ENCODE measurements at regions not wholly inside any gene's neighbourhood (a gene's known extent, or its start where the extent isn't known, plus 50 kb on each side); places are given as distances from the start of the nearest gene placed in this dataset.
A peak's percentile ranks its signal among the peaks of the same experiment; 100 is the strongest.

DNA sequence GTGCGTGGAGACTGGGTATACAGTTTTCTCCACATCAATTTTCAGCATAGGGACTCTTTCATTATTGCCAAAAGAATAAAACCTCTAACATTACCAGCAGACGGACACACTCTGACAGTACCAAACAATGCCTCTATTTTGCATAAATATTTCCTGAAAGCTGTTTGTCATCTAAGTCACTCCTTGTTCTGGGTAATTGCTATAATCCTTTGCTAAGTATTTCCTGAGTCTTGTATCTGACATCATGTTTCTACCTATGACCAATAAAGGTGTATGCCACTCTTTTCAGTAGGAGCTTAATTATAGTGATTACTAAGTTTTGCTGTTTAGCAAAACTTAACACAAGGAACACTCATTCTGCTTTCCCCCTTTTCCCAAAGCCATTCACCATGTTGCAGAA lies 886.5 kb downstream of the SLITRK6 start:
- no peak overlapping the region for H3K27ac ChIP-seq
- no peaks in the 10 kb centered on the region for H3F3A ChIP-seq (ENCODE audit: insufficient read depth, low read depth)
- H2AFZ ChIP-seq = 0 out of 2 replicates have a peak overlapping the region, but pooled peaks have one; percentile 13
- intact Hi-C loops (cut with micrococcal nuclease; ENCODE audit: unreplicated experiment) = no loop called here
- H3K4me2 ChIP-seq = no peak overlapping the region
- no peaks in the 10 kb centered on the region for H3K9me2 ChIP-seq (ENCODE audit: insufficient read depth)
- H3K79me2 ChIP-seq (ENCODE audit: low read depth) = no peaks in the 10 kb centered on the region
- no peaks in the 10 kb centered on the region for H3K4me1 ChIP-seq (replicated peaks; ENCODE audit: insufficient read depth)
- TF ChIP-seq, protein P1, sequence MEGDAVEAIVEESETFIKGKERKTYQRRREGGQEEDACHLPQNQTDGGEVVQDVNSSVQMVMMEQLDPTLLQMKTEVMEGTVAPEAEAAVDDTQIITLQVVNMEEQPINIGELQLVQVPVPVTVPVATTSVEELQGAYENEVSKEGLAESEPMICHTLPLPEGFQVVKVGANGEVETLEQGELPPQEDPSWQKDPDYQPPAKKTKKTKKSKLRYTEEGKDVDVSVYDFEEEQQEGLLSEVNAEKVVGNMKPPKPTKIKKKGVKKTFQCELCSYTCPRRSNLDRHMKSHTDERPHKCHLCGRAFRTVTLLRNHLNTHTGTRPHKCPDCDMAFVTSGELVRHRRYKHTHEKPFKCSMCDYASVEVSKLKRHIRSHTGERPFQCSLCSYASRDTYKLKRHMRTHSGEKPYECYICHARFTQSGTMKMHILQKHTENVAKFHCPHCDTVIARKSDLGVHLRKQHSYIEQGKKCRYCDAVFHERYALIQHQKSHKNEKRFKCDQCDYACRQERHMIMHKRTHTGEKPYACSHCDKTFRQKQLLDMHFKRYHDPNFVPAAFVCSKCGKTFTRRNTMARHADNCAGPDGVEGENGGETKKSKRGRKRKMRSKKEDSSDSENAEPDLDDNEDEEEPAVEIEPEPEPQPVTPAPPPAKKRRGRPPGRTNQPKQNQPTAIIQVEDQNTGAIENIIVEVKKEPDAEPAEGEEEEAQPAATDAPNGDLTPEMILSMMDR (conservative IDR thresholded peaks at IDR 0.05) = no peak
- no peak for TF ChIP-seq EZH2 (IDR thresholded peaks at IDR 0.05; ENCODE audit: low read depth)
- CTCF ChIA-PET = no interaction called here
- BruUV-seq (replicated peaks) = no TSS peak
- no peaks in the 10 kb centered on the region for H3K27me3 ChIP-seq (ENCODE audit: insufficient read depth, low read depth)
- no peaks in the 10 kb centered on the region for H3K36me3 ChIP-seq (ENCODE audit: low read depth)
- H3K4me3 ChIP-seq = no peak overlapping the region
- DNase-seq = no peak
- no peaks in the 10 kb centered on the region for H3K9me3 ChIP-seq (ENCODE audit: insufficient read depth, low read depth)
- POLR2A ChIA-PET (ENCODE audit: unreplicated experiment) = no interaction called here
- H4K20me1 ChIP-seq (ENCODE audit: insufficient read depth) = no peaks in the 10 kb centered on the region

DNA sequence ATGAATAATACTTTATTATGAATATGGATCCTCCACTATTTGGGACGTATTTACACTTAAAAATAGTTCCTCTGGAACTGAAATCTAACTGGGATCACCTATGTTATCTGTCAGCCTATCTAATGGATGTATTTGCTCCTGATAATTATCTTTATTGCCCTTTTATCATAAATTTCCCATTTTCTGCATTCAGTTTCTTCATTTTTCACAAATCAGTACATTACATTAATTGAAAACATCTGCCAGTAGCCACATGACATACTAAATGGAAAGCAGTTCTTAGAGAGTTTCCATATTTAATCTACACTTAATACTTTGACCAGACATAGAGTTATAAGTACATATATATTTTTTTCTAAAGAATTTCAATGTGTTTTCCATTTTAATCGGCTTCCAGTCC lies 888.8 kb downstream of the SLITRK6 start:
- no peak overlapping the region for H2AFZ ChIP-seq

DNA sequence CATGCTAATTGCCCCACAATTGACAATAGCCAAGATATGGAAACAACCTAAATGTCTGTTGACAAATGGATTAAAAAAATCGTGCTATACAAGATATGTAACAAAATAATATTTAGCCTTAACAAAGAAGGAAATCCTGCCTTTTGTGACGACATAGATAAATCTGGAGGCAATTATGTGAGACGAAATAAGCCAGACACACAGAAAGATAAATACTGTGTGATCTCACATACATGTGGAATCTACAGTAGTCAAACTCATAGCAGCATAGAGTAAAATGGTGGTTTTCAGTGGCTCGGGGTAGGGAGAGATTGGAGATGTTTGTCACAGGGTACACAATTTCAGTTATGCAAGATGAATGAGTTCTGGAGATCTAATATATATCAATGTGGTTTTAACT lies 895.8 kb downstream of the SLITRK6 start:
- no peak overlapping the region for H2AFZ ChIP-seq
- H3K4me1 ChIP-seq (replicated peaks; ENCODE audit: insufficient read depth) = no peaks in the 10 kb centered on the region
- POLR2A ChIA-PET (ENCODE audit: unreplicated experiment) = no interaction called here
- H3K27ac ChIP-seq = no peak overlapping the region
- no peaks in the 10 kb centered on the region for H3K9me2 ChIP-seq (ENCODE audit: insufficient read depth)
- intact Hi-C loops (cut with micrococcal nuclease; ENCODE audit: unreplicated experiment) = no loop called here
- no peaks in the 10 kb centered on the region for H3K27me3 ChIP-seq (ENCODE audit: insufficient read depth, low read depth)
- DNase-seq = no peak
- no peak overlapping the region for H3K4me3 ChIP-seq
- no peak overlapping the region for H3K4me2 ChIP-seq
- TF ChIP-seq EZH2 (IDR thresholded peaks at IDR 0.05; ENCODE audit: low read depth) = no peak
- TF ChIP-seq, protein P1 (conservative IDR thresholded peaks at IDR 0.05) = no peak
- no peaks in the 10 kb centered on the region for H4K20me1 ChIP-seq (ENCODE audit: insufficient read depth)
- no peaks in the 10 kb centered on the region for H3K36me3 ChIP-seq (ENCODE audit: low read depth)
- H3F3A ChIP-seq (ENCODE audit: insufficient read depth, low read depth) = no peaks in the 10 kb centered on the region
- H3K9me3 ChIP-seq (ENCODE audit: insufficient read depth, low read depth) = no peaks in the 10 kb centered on the region
- no peaks in the 10 kb centered on the region for H3K79me2 ChIP-seq (ENCODE audit: low read depth)
- no TSS peak for BruUV-seq (replicated peaks)
- CTCF ChIA-PET = no interaction called here

More for the DNA sequence above, 888.8 kb downstream of the SLITRK6 start:
- Histone ChIP-seq H3K4me3 (no peak overlapping the region), H3K36me3 (ENCODE audit: low read depth) (no peaks in the 10 kb centered on the region), H3K27ac (no peak overlapping the region), H3K4me1 (replicated peaks; ENCODE audit: insufficient read depth) (no peaks in the 10 kb centered on the region), H3K9me3 (ENCODE audit: insufficient read depth, low read depth) (no peaks in the 10 kb centered on the region), H3F3A (ENCODE audit: insufficient read depth, low read depth) (no peaks in the 10 kb centered on the region), H3K4me2 (no peak overlapping the region), H4K20me1 (ENCODE audit: insufficient read depth) (no peaks in the 10 kb centered on the region), H3K27me3 (ENCODE audit: insufficient read depth, low read depth) (no peaks in the 10 kb centered on the region), H3K9me2 (ENCODE audit: insufficient read depth) (no peaks in the 10 kb centered on the region), H3K79me2 (ENCODE audit: low read depth) (no peaks in the 10 kb centered on the region)
- CTCF ChIA-PET = no interaction called here
- intact Hi-C loops (cut with micrococcal nuclease; ENCODE audit: unreplicated experiment) = no loop called here
- DNase-seq = no peak
- POLR2A ChIA-PET (ENCODE audit: unreplicated experiment) = no interaction called here
- no peak for TF ChIP-seq EZH2 (IDR thresholded peaks at IDR 0.05; ENCODE audit: low read depth)
- TF ChIP-seq, protein P1 (conservative IDR thresholded peaks at IDR 0.05) = no peak
- BruUV-seq (replicated peaks) = no TSS peak

Data from PC-9 (cell line).